Central memory CD8-positive, alpha-beta T cell (primary cell): ENCODE measurements at regions not wholly inside any gene's neighbourhood (a gene's known extent, or its start where the extent isn't known, plus 50 kb on each side); places are given as distances from the start of the nearest gene placed in this dataset.
"Not testable (repeated sequence)": the region's sequence is repeated elsewhere in the genome, so short reads cannot be mapped to it uniquely, and the experiment has no call there.

Experiments
- ATAC-seq: fragments of 150-1000 bp; cut with Tn5 transposase; replicated peaks from 2 replicates; pipeline ENCODE4 v1.10.0; 2022; ENCODE audit warnings: mild to moderate bottlenecking, moderate FRiP score, moderate number of reproducible peaks; ENCODE audit not compliant: poor library complexity, severe bottlenecking; ENCODE audit errors: extremely low read depth
- DNase-seq, 2 donors: peaks; one replicate each; pipeline ENCODE4 v3.0.0; 2021; ENCODE audit warnings: low spot score in 2 of 2
- H3K27ac Mint-ChIP-seq: one replicate; pipeline ENCODE4 v1.8.0; 2022; ENCODE audit warnings: low read depth, mild to moderate bottlenecking, moderate library complexity, mixed read lengths
- H3K27me3 Mint-ChIP-seq: one replicate; pipeline ENCODE4 v1.8.0; 2022; ENCODE audit warnings: mixed read lengths
- H3K36me3 Mint-ChIP-seq: one replicate; pipeline ENCODE4 v1.8.0; 2022; ENCODE audit warnings: mild to moderate bottlenecking, moderate library complexity, mixed read lengths; ENCODE audit not compliant: insufficient read depth
- H3K4me1 Mint-ChIP-seq: one replicate; pipeline ENCODE4 v1.8.0; 2022; ENCODE audit warnings: mixed read lengths
- H3K4me3 Mint-ChIP-seq: one replicate; pipeline ENCODE4 v1.8.0; 2022; ENCODE audit warnings: mild to moderate bottlenecking, moderate library complexity, mixed read lengths
- H3K9me3 Mint-ChIP-seq: one replicate; pipeline ENCODE4 v1.8.0; 2022; ENCODE audit warnings: mixed read lengths

DNA sequence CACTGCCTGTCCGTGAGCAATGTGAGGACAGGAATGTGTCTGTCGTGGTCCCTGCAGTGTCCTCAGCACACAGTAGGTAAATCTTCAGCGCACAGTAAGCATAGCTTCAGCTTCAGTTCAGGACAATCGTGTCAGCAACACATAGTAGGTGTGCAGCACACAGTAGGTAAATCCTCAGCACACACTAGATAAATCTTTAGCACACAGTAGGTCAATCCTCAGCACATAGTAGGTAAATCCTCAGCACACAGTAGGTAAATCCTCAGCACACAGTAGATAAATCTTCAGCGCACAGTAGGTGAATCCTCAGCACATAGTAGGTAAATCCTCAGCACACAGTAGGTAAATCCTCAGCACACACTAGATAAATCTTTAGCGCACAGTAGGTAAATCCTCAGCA is 102.4 kb downstream of the MICALL2 start:
- H3K27me3 Mint-ChIP-seq, result peaks cover 12% of the 10 kb centered on the region

DNA sequence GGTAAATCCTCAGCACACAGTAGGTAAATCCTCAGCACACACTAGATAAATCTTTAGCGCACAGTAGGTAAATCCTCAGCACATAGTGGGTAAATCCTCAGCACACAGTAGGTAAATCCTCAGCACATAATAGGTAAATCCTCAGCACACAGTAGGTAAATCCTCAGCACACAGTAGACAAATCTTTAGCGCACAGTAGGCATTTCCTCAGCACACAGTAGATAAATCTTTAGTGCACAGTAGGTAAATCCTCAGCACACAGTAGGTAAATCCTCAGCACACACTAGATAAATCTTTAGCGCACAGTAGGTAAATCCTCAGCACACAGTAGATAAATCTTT is 102.0 kb downstream of the MICALL2 start:
- DNase-seq, H3K27ac Mint-ChIP-seq, H3K9me3 Mint-ChIP-seq, H3K4me1 Mint-ChIP-seq, H3K36me3 Mint-ChIP-seq, ATAC-seq, H3K4me3 Mint-ChIP-seq: not testable (repeated sequence)
- peaks cover 12% of the 10 kb centered on the region for H3K27me3 Mint-ChIP-seq

More for the DNA sequence above, 102.4 kb downstream of the MICALL2 start:
- not testable (repeated sequence) for DNase-seq, H3K4me1 Mint-ChIP-seq, H3K9me3 Mint-ChIP-seq, H3K4me3 Mint-ChIP-seq, H3K27ac Mint-ChIP-seq, H3K36me3 Mint-ChIP-seq, ATAC-seq

DNA sequence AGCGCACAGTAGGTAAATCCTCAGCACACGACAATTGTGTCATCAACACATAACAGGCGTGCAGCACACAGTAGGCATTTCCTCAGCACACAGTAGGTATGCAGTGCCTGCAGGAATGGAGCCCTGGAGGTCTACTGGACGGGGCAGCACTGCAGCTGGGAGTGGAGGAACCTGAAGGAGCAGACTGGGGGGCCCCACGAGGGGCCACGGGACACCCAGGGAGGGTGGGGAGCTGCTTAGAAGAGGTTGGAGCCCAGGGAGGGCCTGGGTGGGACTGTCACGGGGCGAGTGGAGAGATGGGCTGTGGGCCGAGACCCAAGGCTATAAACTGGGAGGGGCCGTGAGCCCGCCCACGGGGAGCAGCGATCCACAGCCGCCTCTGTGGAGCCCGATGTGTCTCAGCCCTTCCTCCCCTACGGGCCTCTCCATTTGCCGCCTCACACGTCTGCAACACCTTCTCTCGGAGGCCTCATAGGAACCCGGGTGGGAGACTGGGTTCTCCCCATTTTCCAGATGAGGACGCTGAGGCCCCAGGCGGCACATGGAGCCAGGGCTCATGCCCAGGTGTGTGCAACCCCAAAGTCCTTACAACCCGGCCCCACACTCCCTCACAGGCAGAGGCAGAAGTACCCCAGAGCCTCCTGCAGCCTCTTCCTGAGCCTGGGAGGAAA is 101.5 kb downstream of the MICALL2 start:
- Mint-ChIP-seq H3K4me1 (peaks cover 4% of the 10 kb centered on the region), H3K27ac (no peak overlapping the region), H3K4me3 (no peak overlapping the region), H3K36me3 (peaks cover 2% of the 10 kb centered on the region), H3K9me3 (no peaks in the 10 kb centered on the region), H3K27me3 (peaks cover 12% of the 10 kb centered on the region)
- no peak for DNase-seq
- no peak for ATAC-seq

DNA sequence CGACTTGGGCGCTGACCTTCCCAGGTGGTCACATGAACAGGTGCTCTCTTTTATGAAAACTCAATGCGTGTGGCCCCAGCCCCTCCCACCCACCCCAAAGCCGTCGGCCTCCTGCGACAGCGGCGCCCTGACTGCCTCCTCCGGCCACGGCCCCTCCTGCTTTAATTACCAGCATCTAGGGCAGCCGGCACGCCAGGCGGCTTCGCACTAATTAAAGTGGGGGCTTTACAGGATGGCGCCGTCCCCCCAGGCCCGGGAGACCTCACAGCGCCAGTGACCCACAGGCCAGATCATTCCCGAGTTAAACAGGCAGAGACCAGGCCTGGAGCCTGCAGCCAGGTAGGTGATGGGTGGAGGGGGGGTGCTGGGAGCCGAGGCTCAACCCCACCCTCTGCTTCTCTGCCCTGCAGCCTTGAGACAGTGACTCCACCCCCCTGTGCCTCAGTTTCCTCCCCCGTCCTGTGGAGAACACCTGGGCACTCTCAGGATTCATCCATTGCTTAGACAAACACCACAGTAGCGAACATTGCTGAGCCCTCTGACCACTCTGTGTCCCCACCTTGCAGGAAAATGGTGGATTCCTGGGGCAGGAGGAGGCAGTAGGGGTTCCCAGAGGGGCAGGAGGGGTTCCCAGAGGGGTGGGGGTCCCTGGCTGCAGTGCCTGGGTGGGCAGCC is 100.8 kb downstream of the MICALL2 start:
- Mint-ChIP-seq H3K27ac (no peak overlapping the region), H3K4me3 (no peak overlapping the region), H3K4me1 (peaks cover 4% of the 10 kb centered on the region), H3K36me3 (peaks cover 2% of the 10 kb centered on the region), H3K27me3 (peaks cover 12% of the 10 kb centered on the region), H3K9me3 (no peaks in the 10 kb centered on the region)
- DNase-seq, result no peak
- ATAC-seq, result no peak

DNA sequence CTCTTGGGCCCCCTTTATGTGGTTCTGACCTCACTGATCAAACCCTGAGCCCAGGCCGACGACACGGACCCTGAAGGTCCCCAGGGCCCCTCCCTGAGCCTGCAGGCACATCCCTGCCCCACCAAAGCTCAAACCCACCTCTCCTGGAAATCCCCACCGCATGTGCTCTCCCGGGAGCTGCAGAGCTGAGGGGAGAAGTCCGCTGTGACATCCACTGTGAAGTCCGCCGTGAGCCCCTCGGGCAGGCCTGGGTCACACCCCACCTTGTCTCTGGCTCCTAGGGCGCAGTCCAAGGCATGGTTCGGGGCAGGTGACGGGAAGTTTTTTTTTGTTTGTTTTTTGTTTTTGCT is 100.2 kb downstream of the MICALL2 start:
- H3K27ac Mint-ChIP-seq, result no peak overlapping the region
- H3K9me3 Mint-ChIP-seq, result no peaks in the 10 kb centered on the region
- peaks cover 4% of the 10 kb centered on the region for H3K4me1 Mint-ChIP-seq
- no peak for DNase-seq
- peaks cover 2% of the 10 kb centered on the region for H3K36me3 Mint-ChIP-seq
- no peak for ATAC-seq
- H3K4me3 Mint-ChIP-seq, result no peak overlapping the region
- peaks cover 12% of the 10 kb centered on the region for H3K27me3 Mint-ChIP-seq

DNA sequence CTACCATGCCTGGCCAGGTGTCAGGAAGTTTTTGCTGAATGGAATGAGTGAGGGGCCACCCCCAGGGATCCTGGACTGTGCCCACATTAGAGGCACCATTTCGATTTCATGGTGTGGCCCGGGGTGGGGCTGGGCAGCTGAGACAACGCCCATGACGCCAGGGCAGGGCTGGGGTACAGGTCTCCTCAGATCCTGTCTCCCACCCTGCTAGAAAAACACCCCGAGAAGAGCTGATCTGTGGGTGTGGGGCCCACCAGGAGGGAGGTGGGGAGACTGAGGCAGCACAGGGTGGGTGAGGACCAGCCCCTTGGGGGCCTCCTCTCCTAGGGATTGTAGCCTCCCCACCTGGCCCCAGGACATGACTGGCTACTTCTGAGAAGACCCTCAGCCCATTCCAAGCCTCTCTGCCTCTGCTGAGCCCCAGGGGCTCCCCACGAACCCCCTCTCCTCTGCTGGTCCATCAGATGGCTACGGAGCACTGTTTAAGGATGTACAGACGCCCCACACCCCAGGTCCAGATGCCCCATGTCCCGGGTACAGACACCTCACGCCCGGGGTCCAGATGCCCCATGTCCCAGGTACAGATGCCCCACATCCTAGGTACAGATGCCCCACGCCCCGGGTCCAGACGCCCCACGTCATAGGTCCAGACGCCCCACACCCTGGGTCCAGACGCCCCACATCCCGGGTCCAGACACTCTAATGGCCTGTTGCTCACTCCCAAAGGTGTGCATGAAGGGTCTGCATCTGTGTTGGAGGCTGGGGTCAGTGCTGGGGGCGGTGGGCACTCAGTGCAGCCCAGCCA is 99.4 kb downstream of the MICALL2 start:
- ATAC-seq, result no peak
- DNase-seq, result no peak
- Mint-ChIP-seq H3K4me1 (peaks cover 4% of the 10 kb centered on the region), H3K36me3 (peaks cover 2% of the 10 kb centered on the region), H3K9me3 (no peaks in the 10 kb centered on the region), H3K27ac (no peak overlapping the region), H3K27me3 (peaks cover 12% of the 10 kb centered on the region), H3K4me3 (no peak overlapping the region)

DNA sequence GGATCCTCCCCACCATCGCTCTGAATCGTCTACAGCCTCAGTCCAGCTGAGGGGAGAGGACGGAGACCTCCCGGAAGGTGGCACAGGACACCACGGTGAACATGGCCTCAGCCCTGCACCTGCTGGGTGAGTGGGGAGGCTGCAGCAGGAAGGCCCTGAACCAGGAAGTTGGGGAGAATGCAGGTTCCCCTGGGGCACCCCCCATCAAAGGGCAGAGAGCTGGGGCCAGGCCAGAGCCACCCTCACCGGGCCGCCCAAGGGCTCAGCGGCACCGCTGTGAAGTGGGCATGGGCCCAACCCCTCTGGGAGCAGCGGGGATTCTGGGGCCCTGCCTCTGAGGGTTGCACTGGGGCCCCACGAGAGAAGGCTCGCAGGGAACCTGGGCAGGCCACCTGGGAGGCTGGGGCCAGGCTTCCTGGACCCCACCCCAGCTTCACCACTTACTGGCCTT is 98.7 kb downstream of the MICALL2 start:
- no peaks in the 10 kb centered on the region for H3K36me3 Mint-ChIP-seq
- no peaks in the 10 kb centered on the region for H3K9me3 Mint-ChIP-seq
- no peak overlapping the region for H3K4me3 Mint-ChIP-seq
- ATAC-seq, result no peak
- H3K27me3 Mint-ChIP-seq, result peaks cover 13% of the 10 kb centered on the region
- no peak overlapping the region for H3K27ac Mint-ChIP-seq
- no peak for DNase-seq
- peaks cover 4% of the 10 kb centered on the region for H3K4me1 Mint-ChIP-seq

DNA sequence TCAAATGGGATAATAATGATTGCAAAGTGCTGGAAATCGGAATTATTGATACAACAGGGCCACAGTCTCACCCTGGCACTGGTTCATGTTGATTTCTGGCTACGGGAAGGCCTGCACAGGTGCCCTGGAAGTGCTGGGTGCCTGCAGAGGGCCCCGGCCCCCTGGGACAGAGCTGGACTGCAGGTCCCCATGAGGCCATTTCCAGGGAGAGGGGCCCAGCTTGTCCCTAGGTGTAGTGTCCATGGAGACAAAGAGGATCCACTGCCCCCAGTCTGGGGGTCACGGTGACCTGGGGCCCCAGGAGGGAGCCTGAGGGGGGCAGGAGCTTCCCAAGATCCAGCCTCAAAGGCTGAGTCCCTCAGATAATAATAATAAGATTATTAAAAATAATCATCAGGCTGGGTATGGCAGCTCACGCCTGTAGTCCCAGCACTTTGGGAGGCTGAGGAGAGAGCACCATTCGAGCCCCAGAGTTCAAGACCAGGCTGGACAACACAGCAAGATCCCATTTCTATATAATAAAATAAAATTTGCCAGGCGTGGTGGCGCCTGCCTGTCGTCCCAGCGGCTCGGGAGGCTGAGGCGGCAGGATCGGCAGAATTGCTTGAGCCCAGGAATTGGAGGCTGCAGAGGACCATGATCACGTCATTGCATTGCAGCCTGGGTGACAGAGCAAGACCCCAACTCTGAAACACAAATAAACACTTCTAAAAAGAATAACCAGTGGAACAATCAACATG is 98.1 kb downstream of the MICALL2 start:
- peaks cover under 1% of the 10 kb centered on the region for H3K4me1 Mint-ChIP-seq

DNA sequence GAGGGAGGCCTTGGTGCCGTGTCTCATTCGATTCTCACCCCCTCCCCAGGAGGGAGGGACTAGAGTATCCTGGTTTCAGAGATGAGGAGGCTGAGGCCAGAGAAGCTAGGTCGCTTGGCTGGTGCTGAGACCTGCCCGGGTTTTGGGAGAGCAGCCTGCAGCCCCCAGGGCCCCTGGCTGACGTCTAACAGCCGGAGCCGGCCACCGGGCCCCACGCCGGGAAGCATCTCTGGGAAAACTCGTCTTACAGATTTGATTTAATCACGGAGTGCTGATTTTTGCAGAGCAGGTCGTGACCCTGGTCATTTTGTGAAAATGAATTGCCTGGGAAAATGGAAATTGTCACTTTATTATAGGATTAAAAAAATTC is 97.5 kb downstream of the MICALL2 start:
- DNase-seq (no peak), ATAC-seq (no peak)
- Mint-ChIP-seq H3K9me3 (no peaks in the 10 kb centered on the region), H3K27me3 (peaks cover 13% of the 10 kb centered on the region), H3K4me1 (no peaks in the 10 kb centered on the region), H3K27ac (no peak overlapping the region), H3K36me3 (no peaks in the 10 kb centered on the region), H3K4me3 (no peak overlapping the region)

More for the DNA sequence above, 98.1 kb downstream of the MICALL2 start:
- Mint-ChIP-seq H3K27ac (no peak overlapping the region), H3K36me3 (no peaks in the 10 kb centered on the region), H3K9me3 (no peaks in the 10 kb centered on the region), H3K4me3 (no peak overlapping the region), H3K27me3 (peaks cover 13% of the 10 kb centered on the region)
- DNase-seq (no peak), ATAC-seq (no peak)

DNA sequence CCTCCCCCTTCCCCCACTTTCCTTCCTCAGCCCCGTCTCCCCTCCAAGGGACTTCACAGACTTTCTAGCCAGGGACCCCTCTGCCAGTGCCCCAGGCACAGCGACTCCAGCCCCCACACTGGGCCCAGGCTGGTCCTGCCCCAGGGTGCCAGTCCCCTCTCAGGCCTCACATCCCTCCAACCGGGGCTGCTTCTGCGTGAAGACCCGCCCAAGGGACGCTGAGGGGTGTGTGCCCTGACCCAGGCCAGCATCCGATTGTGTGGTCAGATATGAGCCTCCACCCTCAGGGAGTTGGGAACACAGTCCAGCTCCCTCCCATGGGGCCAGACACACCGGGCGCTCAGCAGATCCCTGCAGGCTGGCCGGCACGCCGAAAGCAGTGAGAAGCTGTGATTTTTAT is 97.0 kb downstream of the MICALL2 start:
- Mint-ChIP-seq H3K4me1 (no peaks in the 10 kb centered on the region), H3K9me3 (no peaks in the 10 kb centered on the region), H3K36me3 (no peaks in the 10 kb centered on the region), H3K27me3 (peaks cover 18% of the 10 kb centered on the region), H3K27ac (no peak overlapping the region), H3K4me3 (no peak overlapping the region)
- DNase-seq (no peak), ATAC-seq (no peak)

DNA sequence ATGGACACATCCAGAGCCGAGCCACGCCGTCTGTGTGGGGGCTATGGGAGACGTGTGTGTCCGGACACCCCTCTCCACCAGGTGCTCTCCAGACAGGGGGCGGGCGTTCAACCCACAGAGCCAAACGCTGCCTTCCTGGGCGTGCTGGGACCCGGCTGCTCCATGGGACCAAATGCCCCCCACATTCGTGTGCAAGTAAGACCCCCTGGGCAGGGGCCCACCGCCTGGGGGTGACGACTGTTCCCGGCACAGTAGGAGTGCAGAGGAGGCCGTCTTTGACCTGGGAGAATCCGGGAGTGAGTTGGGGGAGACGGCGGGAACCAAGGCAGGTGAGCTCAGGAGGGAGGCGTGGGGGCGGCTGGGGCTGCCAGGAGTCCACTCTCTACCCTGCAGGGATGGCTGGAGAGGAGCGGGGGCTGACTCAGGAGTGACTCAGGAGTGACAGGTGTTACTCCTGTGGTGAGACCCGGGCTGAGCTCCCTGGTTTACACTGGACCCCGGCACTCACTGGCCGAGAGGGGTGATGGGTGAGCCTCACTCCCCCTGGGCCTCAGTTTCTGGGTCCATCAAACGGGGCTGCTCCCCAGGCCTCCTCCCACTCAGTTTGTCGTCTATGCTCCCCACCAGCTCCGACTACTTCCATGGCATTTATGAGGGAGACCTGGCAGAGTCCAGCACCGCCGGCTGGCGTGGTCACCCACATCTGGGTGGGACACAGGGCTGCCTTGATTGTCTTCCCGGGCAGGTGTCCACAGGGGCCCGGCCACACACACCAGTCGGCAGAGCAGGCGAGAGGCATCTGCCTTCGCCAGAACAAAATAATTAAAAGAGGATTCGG is 95.0 kb downstream of the MICALL2 start:
- Mint-ChIP-seq H3K9me3 (no peaks in the 10 kb centered on the region), H3K27ac (no peak overlapping the region), H3K4me1 (no peaks in the 10 kb centered on the region), H3K27me3 (peaks cover 34% of the 10 kb centered on the region), H3K36me3 (peaks cover 4% of the 10 kb centered on the region), H3K4me3 (no peak overlapping the region)
- no peak for DNase-seq
- no peak for ATAC-seq
